HepG2 (cell line): ENCODE measurements at regions not wholly inside any gene's neighbourhood (a gene's known extent, or its start where the extent isn't known, plus 50 kb on each side); places are given as distances from the start of the nearest gene placed in this dataset.

ENCODE experiments used
- ATAC-seq: fragments of 200-7000 bp; cut with Tn5 transposase; 3 replicates; pipeline ENCODE4 v1.9.1; 2020; ENCODE audit warnings: mild to moderate bottlenecking, moderate library complexity
- BruUV-seq: library from RNA; stranded (reverse); fragments of 400-500 nt; replicated peaks from 2 replicates; lab custom pipeline; 2021; lab: Mats Ljungman, UMichigan
- CTCF ChIA-PET: fragments of 300-600 bp; formaldehyde crosslinking; extraction: SDS; loops from one replicate; lab custom pipeline; 2021; ENCODE audit warnings: low total read pairs, inconsistent platforms, low intra/inter-chr PET ratio; lab: Yijun Ruan, JAX
- POLR2A ChIA-PET: fragments of 350-600 bp; sonication (Branson Sonifier 250); formaldehyde crosslinking; loops from one replicate; lab custom pipeline; 2020; ENCODE audit warnings: antibody characterized with exemption, inconsistent platforms; lab: Yijun Ruan, JAX
- DNase-seq: peaks from one replicate; pipeline ENCODE4 v3.0.0-alpha.2; 2015; ENCODE audit warnings: low spot score
- FAIRE-seq: peaks from 3 replicates; lab custom pipeline; 2011; peaks lifted over from hg19 to GRCh38; lab: Jason Lieb, UNC
- H2AFZ ChIP-seq: one replicate; pipeline ENCODE4 v1.6.1; 2011; ENCODE audit warnings: low read length, inconsistent platforms
- H3K27ac ChIP-seq: fragments of 300-600 bp; 3 replicates; pipeline ENCODE4 v1.8.0; 2011; ENCODE audit warnings: mixed run types, mild to moderate bottlenecking, mixed read lengths, low read length, inconsistent platforms; ENCODE audit not compliant: insufficient read depth; ENCODE audit errors: extremely low read length
- H3K27me3 ChIP-seq, 2 experiments: fragments of 200-600 bp in 1 of 2; 2 replicates in 1 of 2; 3 replicates in 1 of 2; pipeline versions ENCODE4 v1.6.0 to v1.8.0; 2011; ENCODE audit warnings: low read length in 2 of 2, mild to moderate bottlenecking in 2 of 2, moderate library complexity in 2 of 2, inconsistent platforms in 1 of 2; ENCODE audit not compliant: insufficient read depth in 2 of 2, control insufficient read depth in 1 of 2
- H3K36me3 ChIP-seq, 2 experiments: fragments of 200-600 bp in 1 of 2; replicated peaks in 1 of 2; 2 replicates in 1 of 2; 3 replicates in 1 of 2; pipeline versions ENCODE4 v1.5.1 to v1.8.0; 2011; ENCODE audit warnings: low read length in 2 of 2, inconsistent platforms in 1 of 2; ENCODE audit not compliant: insufficient read depth in 2 of 2, control insufficient read depth in 1 of 2
- H3K4me1 ChIP-seq: 2 replicates; pipeline ENCODE4 v1.5.1; 2012; ENCODE audit warnings: low read length, inconsistent platforms; ENCODE audit not compliant: insufficient read depth
- H3K4me2 ChIP-seq: 2 replicates; pipeline ENCODE4 v1.6.0; 2011; ENCODE audit warnings: low read depth, low read length, inconsistent platforms
- H3K4me3 ChIP-seq, 3 experiments: fragments of 200-600 bp in 1 of 3; sonication (generic), shearing (Covaris generic) in 1 of 3; replicated peaks in 1 of 3; 2 replicates each; pipeline ENCODE4 v1.5.1; 2011 to 2016; ENCODE audit warnings: low read length in 3 of 3, inconsistent platforms in 2 of 3, low read depth in 2 of 3, mild to moderate bottlenecking in 2 of 3, control low read depth in 1 of 3, mixed read lengths in 1 of 3; ENCODE audit not compliant: insufficient read depth in 1 of 3
- H3K79me2 ChIP-seq: one replicate; pipeline ENCODE4 v1.6.1; 2011; ENCODE audit warnings: low read length, inconsistent platforms; ENCODE audit not compliant: insufficient read depth
- H3K9ac ChIP-seq: 2 replicates; pipeline ENCODE4 v1.6.0; 2011; ENCODE audit warnings: mild to moderate bottlenecking, low read depth, low read length, inconsistent platforms; ENCODE audit not compliant: insufficient read depth
- H3K9me3 ChIP-seq: 2 replicates; pipeline ENCODE4 v1.5.1; 2012; ENCODE audit warnings: mild to moderate bottlenecking, low read length
- H4K20me1 ChIP-seq: 2 replicates; pipeline ENCODE4 v1.6.0; 2011; ENCODE audit warnings: inconsistent platforms, mild to moderate bottlenecking, low read length, moderate library complexity; ENCODE audit not compliant: insufficient read depth
- BHLHE40 ChIP-seq: IDR thresholded peaks from 2 replicates; pipeline ENCODE4 v1.6.1; 2011; ENCODE audit warnings: low read length, improper control_type of control experiment
- FOSL2 ChIP-seq: sonication (generic); formaldehyde crosslinking; IDR thresholded peaks from 2 replicates; pipeline ENCODE4 v1.4.0; 2020; ENCODE audit warnings: missing genetic modification reagents
- FOXJ3 ChIP-seq: sonication (generic); formaldehyde crosslinking; IDR thresholded peaks from 2 replicates; pipeline ENCODE4 v1.4.0; 2020; ENCODE audit warnings: missing genetic modification reagents, mild to moderate bottlenecking, borderline replicate concordance
- GTF3A ChIP-seq: sonication (generic); formaldehyde crosslinking; conservative IDR thresholded peaks from 2 replicates; pipeline ENCODE4 v1.4.0; 2020; ENCODE audit warnings: mild to moderate bottlenecking, missing genetic modification reagents
- TCF7L2 ChIP-seq: IDR thresholded peaks from 2 replicates; pipeline ENCODE4 v1.6.1; 2011; ENCODE audit warnings: mild to moderate bottlenecking, low read depth, low read length, moderate library complexity
- ZBTB10 ChIP-seq: sonication (generic); formaldehyde crosslinking; IDR thresholded peaks from 2 replicates; pipeline ENCODE4 v1.4.0; 2020; ENCODE audit warnings: missing genetic modification reagents, borderline replicate concordance
- ZNF414 ChIP-seq: sonication (generic); formaldehyde crosslinking; IDR thresholded peaks from 2 replicates; pipeline ENCODE4 v1.5.0; 2020; ENCODE audit warnings: missing genetic modification reagents
- ZNF598 ChIP-seq: sonication (generic); formaldehyde crosslinking; IDR thresholded peaks from 2 replicates; pipeline ENCODE4 v1.5.1; 2020; ENCODE audit warnings: mild to moderate bottlenecking, missing genetic modification reagents, borderline replicate concordance
- ZNF773 ChIP-seq: sonication (generic); formaldehyde crosslinking; IDR thresholded peaks from 2 replicates; pipeline ENCODE4 v1.4.0; 2020; ENCODE audit warnings: missing genetic modification reagents, borderline replicate concordance
- ZNF816 ChIP-seq: sonication (generic); formaldehyde crosslinking; IDR thresholded peaks from 2 replicates; pipeline ENCODE4 v1.8.0; 2022; ENCODE audit warnings: missing genetic modification reagents, mild to moderate bottlenecking, borderline replicate concordance
- WGBS: methylation state at CpG from one replicate; pipeline ENCODE4 v1.1.6; 2017; ENCODE audit warnings: low lambda C conversion rate; 5-methylcytosine and 5-hydroxymethylcytosine counted together
- in situ Hi-C: cut with HindIII; loops from 2 replicates; pipeline ENCODE4 v1.10.0; 2017; ENCODE audit warnings: low pct_unique_long_range_greater_than_20kb; ENCODE audit not compliant: extremely low pct_ligation_motif_present
- intact Hi-C: fragments of 100-400 bp; cut with micrococcal nuclease; formaldehyde crosslinking; loops from one replicate; pipeline ENCODE4 v1.10.0; 2022; ENCODE audit not compliant: unreplicated experiment
- TF ChIP-seq, protein P1 (sequence below), 2 experiments: sonication (generic) in 1 of 2; formaldehyde crosslinking in 1 of 2; IDR thresholded peaks; 2 replicates each; pipeline versions ENCODE4 v1.4.0 to v1.6.1; 2016 to 2020; ENCODE audit warnings: borderline replicate concordance in 1 of 2, low read depth in 1 of 2, mild to moderate bottlenecking in 1 of 2, missing genetic modification reagents in 1 of 2
- TF ChIP-seq, protein P2 (sequence below): sonication (generic); formaldehyde crosslinking; conservative IDR thresholded peaks from 2 replicates; pipeline ENCODE4 v1.4.0; 2020; ENCODE audit warnings: missing genetic modification reagents
- TF ChIP-seq, protein P3 (sequence below): IDR thresholded peaks from 2 replicates; pipeline ENCODE4 v1.6.1; 2016; ENCODE audit warnings: mild to moderate bottlenecking, missing biosample characterization, missing genetic modification reagents

GRCh38 chr4:164596318-164596878 lies 157.5 kb upstream of the SMIM31 start (continued):
- no peak for TF ChIP-seq ZNF414 (CRISPR knock-in tag)
- TF ChIP-seq BHLHE40, result no peak

DNA sequence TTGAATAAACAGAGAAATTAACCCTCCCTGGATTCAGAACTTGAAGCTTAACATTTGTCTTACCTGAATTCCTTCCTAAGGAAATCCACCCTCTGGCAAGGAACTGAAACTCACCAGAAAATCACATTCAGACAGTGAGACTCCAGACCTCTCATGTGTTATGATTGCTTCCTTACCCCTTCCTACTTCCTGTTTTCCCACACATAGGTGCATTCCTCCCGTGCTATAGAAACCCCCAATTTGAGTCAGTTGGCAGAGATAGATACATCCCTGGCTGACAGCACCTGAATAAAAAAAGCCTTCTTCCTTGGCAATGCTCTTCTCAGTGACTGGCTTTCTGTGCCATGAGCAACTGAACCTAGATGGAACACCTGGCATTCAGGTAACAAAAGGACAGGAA lies 157.0 kb upstream of the SMIM31 start:
- DNase-seq, result no peak
- Histone ChIP-seq H3K4me2 (no peak overlapping the region), H3K27me3 (no peaks in the 10 kb centered on the region), H3K9ac (no peak overlapping the region), H3K9me3 (peaks cover 7% of the 10 kb centered on the region; the same call in 1 of the 2 replicates), H3K4me3 (no peak overlapping the region), H2AFZ (no peak overlapping the region), H4K20me1 (no peaks in the 10 kb centered on the region), H3K27ac (no peak overlapping the region), H3K79me2 (no peaks in the 10 kb centered on the region), H3K36me3 (no peaks in the 10 kb centered on the region), H3K4me1 (no peaks in the 10 kb centered on the region)
- TF ChIP-seq TCF7L2 (no peak), FOXJ3 (CRISPR knock-in tag) (no peak), ZNF773 (CRISPR knock-in tag) (no peak), ZNF598 (CRISPR knock-in tag) (no peak), ZBTB10 (no peak), ZNF816 (CRISPR knock-in tag) (no peak), GTF3A (CRISPR knock-in tag) (no peak), FOSL2 (CRISPR knock-in tag) (no peak)
- TF ChIP-seq, protein P1, sequence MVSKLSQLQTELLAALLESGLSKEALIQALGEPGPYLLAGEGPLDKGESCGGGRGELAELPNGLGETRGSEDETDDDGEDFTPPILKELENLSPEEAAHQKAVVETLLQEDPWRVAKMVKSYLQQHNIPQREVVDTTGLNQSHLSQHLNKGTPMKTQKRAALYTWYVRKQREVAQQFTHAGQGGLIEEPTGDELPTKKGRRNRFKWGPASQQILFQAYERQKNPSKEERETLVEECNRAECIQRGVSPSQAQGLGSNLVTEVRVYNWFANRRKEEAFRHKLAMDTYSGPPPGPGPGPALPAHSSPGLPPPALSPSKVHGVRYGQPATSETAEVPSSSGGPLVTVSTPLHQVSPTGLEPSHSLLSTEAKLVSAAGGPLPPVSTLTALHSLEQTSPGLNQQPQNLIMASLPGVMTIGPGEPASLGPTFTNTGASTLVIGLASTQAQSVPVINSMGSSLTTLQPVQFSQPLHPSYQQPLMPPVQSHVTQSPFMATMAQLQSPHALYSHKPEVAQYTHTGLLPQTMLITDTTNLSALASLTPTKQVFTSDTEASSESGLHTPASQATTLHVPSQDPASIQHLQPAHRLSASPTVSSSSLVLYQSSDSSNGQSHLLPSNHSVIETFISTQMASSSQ (IDR thresholded peaks at IDR 0.05; ENCODE audit: low read depth), result no peak
- TF ChIP-seq, protein P1 (CRISPR knock-in tag; IDR thresholded peaks at IDR 0.05; ENCODE audit: borderline replicate concordance), result no peak
- TF ChIP-seq, protein P2, sequence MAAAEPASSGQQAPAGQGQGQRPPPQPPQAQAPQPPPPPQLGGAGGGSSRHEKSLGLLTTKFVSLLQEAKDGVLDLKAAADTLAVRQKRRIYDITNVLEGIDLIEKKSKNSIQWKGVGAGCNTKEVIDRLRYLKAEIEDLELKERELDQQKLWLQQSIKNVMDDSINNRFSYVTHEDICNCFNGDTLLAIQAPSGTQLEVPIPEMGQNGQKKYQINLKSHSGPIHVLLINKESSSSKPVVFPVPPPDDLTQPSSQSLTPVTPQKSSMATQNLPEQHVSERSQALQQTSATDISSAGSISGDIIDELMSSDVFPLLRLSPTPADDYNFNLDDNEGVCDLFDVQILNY, result no peak
- TF ChIP-seq, protein P3, sequence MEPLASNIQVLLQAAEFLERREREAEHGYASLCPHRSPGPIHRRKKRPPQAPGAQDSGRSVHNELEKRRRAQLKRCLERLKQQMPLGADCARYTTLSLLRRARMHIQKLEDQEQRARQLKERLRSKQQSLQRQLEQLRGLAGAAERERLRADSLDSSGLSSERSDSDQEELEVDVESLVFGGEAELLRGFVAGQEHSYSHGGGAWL (CRISPR knock-in tag), result no peak
- intact Hi-C loops, result no loop called here
- CTCF ChIA-PET, result no interaction called here
- in situ Hi-C loops, result no loop called here
- FAIRE-seq, result no peak
- no peak for ATAC-seq
- 0% methylated on average over 1 of the region's 1 CpG for WGBS
- POLR2A ChIA-PET, result no interaction called here
- no TSS peak for BruUV-seq
